ENCODE measurements at regions not wholly inside any gene's neighbourhood (a gene's known extent, or its start where the extent isn't known, plus 50 kb on each side); places are given as distances from the start of the nearest gene placed in this dataset.

DNA sequence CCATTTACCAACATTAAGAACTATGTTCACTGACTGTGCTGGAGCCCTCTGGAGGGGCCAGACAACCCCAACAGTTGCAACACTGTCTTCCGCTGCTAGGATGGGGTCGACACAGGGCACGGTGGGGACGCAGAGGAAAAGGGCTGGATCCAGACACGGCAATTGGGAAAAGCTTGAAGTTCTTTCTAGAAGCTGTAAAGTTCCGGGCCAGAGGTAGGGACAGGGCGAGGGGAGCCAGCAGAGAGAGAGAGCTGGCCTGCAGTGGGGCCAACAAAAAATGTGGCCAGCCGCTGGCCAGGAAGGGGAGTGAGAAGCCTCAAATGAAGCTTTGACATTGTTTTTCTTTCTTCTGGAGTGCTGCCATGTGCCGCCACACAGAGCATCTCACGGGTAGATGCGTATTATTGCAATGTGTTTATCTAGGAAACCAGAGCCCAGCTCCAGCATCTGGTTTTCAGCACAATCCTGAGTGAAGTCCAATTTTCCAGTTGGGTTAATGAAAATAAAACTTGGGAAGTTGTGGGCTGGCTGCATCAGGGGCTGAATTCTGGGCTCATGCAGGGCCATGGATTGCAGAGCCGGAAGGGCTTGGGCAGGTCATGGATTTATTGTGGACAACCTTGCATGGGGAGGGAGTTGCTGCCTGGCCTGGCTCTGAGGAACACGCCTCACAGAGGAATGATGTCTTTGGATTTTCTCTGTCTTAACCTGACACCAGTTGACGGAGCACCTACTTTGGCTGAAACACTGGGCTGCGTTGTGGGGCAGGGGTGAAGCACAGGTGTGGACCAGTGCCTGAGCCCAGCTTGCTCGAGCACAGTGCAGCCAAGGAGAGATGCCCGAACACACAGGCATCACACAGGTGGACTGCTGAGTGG is 67.6 kb upstream of the AMPD3 start:
- ChIA-PET POLR2A (no interaction called here), CTCF (interaction anchor here (0.9 kb wide), 1 partner anchor 21 kb away, joined by 4 read pairs; no protein-coding TSS in a partner anchor)
- Histone ChIP-seq H3K4me1 (ENCODE audit: control insufficient read depth in 2 of 2, insufficient read depth in 2 of 2, low read length in 2 of 2) (no peaks in the 10 kb centered on the region), H3K4me2 (replicated peaks; ENCODE audit: low read depth, low read length, poor library complexity, severe bottlenecking) (no peak overlapping the region), H4K20me1 (ENCODE audit: control insufficient read depth, insufficient read depth, low read length, poor library complexity, severe bottlenecking) (no peaks in the 10 kb centered on the region), H3K36me3 (replicated peaks in 1 of 2; ENCODE audit: control extremely low read depth in 1 of 2, control insufficient read depth in 1 of 2, extremely low read depth in 1 of 2, insufficient read depth in 2 of 2, low read length in 1 of 2) (no peaks in the 10 kb centered on the region), H3K27me3 (replicated peaks in 1 of 4; ENCODE audit: control extremely low read depth in 1 of 4, control insufficient read depth in 3 of 4, insufficient read depth in 4 of 4, low read length in 3 of 4) (peaks cover 0 to 11% (median 5%) of the 10 kb centered on the region in 4 experiments), H3K27ac (ENCODE audit: low read length in 2 of 2) (no peak overlapping the region), H2AFZ (ENCODE audit: insufficient read depth, low read depth, low read length, poor library complexity, severe bottlenecking) (no peak overlapping the region), H3K9ac (ENCODE audit: low read length) (no peak overlapping the region), H3K9me3 (ENCODE audit: control extremely low read depth in 1 of 3, control insufficient read depth in 2 of 3, insufficient read depth in 1 of 3, low read length in 2 of 3) (peaks cover 0 to 5% (median 0%) of the 10 kb centered on the region in 3 donors), H3K79me2 (ENCODE audit: control insufficient read depth, insufficient read depth, low read length) (no peaks in the 10 kb centered on the region), H3K4me3 (ENCODE audit: control extremely low read depth in 1 of 5, extremely low read depth in 1 of 5, insufficient read depth in 1 of 5, low read depth in 2 of 5, low read length in 4 of 5) (no peak overlapping the region)
- Mint-ChIP-seq H3K27me3 (peaks cover 50% of the 10 kb centered on the region), H3K4me3 (no peak overlapping the region), H3K9me3 (ENCODE audit: insufficient read depth) (peaks cover 2% of the 10 kb centered on the region), H3K4me1 (no peaks in the 10 kb centered on the region), H3K27ac (no peak overlapping the region)
- ATAC-seq (ENCODE audit: low read depth): no peak
- no peak for DNase-seq
- WGBS (ENCODE audit: insufficient coverage): 91% methylated on average over 17 of the region's 17 CpGs
- no peak for TF ChIP-seq EZH2 (IDR thresholded peaks at IDR 0.05; ENCODE audit: borderline replicate concordance, insufficient read depth, low read depth, low read length, poor library complexity, severe bottlenecking)
- TF ChIP-seq, protein P1, sequence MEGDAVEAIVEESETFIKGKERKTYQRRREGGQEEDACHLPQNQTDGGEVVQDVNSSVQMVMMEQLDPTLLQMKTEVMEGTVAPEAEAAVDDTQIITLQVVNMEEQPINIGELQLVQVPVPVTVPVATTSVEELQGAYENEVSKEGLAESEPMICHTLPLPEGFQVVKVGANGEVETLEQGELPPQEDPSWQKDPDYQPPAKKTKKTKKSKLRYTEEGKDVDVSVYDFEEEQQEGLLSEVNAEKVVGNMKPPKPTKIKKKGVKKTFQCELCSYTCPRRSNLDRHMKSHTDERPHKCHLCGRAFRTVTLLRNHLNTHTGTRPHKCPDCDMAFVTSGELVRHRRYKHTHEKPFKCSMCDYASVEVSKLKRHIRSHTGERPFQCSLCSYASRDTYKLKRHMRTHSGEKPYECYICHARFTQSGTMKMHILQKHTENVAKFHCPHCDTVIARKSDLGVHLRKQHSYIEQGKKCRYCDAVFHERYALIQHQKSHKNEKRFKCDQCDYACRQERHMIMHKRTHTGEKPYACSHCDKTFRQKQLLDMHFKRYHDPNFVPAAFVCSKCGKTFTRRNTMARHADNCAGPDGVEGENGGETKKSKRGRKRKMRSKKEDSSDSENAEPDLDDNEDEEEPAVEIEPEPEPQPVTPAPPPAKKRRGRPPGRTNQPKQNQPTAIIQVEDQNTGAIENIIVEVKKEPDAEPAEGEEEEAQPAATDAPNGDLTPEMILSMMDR (IDR thresholded peaks at IDR 0.05): no peak
- intact Hi-C loops (cut with micrococcal nuclease): no loop called here

DNA sequence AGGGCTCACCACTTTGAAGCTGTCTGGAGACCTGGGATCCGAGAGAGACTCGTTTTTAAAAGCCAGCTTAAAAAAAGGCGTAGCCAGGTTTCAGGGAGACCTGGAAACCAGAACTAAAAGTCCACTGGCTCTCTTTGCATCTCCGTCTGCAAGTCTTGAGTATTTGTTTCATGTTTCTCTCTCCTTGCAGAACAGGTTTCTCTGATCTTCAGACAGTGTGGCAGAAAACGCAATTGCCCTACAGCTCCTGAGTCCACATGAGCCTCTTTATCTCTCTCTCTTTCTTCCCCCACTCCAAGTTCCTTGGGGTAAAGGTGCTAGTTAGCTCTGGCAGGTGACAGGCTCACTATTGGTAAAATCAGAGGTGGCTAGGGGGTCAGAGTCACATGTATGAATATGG is 67.0 kb upstream of the AMPD3 start:
- 92% methylated on average over 4 of the region's 5 CpGs for WGBS (ENCODE audit: insufficient coverage)
- peaks cover 47% of the 10 kb centered on the region for H3K27me3 Mint-ChIP-seq

More for the DNA sequence above, 67.0 kb upstream of the AMPD3 start:
- no peak overlapping the region for H3K27ac Mint-ChIP-seq
- ATAC-seq (ENCODE audit: low read depth) (no peak), DNase-seq (no peak)
- ChIA-PET POLR2A (no interaction called here), CTCF (interaction anchor here (0.6 to 1.3 kb wide), 3 partner anchors 16 to 22 kb away, joined by 3 to 5 read pairs (median 4); no protein-coding TSS in a partner anchor)
- Histone ChIP-seq H3K27me3 (replicated peaks in 1 of 4; ENCODE audit: control extremely low read depth in 1 of 4, control insufficient read depth in 3 of 4, insufficient read depth in 4 of 4, low read length in 3 of 4) (peaks cover 0 to 11% (median 4%) of the 10 kb centered on the region in 4 experiments), H3K9ac (ENCODE audit: low read length) (no peak overlapping the region), H3K4me2 (replicated peaks; ENCODE audit: low read depth, low read length, poor library complexity, severe bottlenecking) (no peak overlapping the region), H3K36me3 (replicated peaks in 1 of 2; ENCODE audit: control extremely low read depth in 1 of 2, control insufficient read depth in 1 of 2, extremely low read depth in 1 of 2, insufficient read depth in 2 of 2, low read length in 1 of 2) (no peaks in the 10 kb centered on the region), H3K4me1 (ENCODE audit: control insufficient read depth in 2 of 2, insufficient read depth in 2 of 2, low read length in 2 of 2) (no peaks in the 10 kb centered on the region), H4K20me1 (ENCODE audit: control insufficient read depth, insufficient read depth, low read length, poor library complexity, severe bottlenecking) (no peaks in the 10 kb centered on the region), H3K4me3 (ENCODE audit: control extremely low read depth in 1 of 5, extremely low read depth in 1 of 5, insufficient read depth in 1 of 5, low read depth in 2 of 5, low read length in 4 of 5) (no peak overlapping the region), H3K79me2 (ENCODE audit: control insufficient read depth, insufficient read depth, low read length) (no peaks in the 10 kb centered on the region), H2AFZ (ENCODE audit: insufficient read depth, low read depth, low read length, poor library complexity, severe bottlenecking) (no peak overlapping the region), H3K9me3 (ENCODE audit: control extremely low read depth in 1 of 3, control insufficient read depth in 2 of 3, insufficient read depth in 1 of 3, low read length in 2 of 3) (peaks cover 0 to 3% (median 0%) of the 10 kb centered on the region in 3 donors), H3K27ac (ENCODE audit: low read length in 2 of 2) (no peak overlapping the region)
- no peak for TF ChIP-seq EZH2 (IDR thresholded peaks at IDR 0.05; ENCODE audit: borderline replicate concordance, insufficient read depth, low read depth, low read length, poor library complexity, severe bottlenecking)
- TF ChIP-seq, protein P1 (IDR thresholded peaks at IDR 0.05): no peak
- H3K9me3 Mint-ChIP-seq (ENCODE audit: insufficient read depth): no peaks in the 10 kb centered on the region
- H3K4me1 Mint-ChIP-seq: no peaks in the 10 kb centered on the region
- intact Hi-C loops (cut with micrococcal nuclease): no loop called here
- no peak overlapping the region for H3K4me3 Mint-ChIP-seq

Data from B cell (primary cell).